Stimulated activated CD8-positive, alpha-beta memory T cell treated with anti-CD3 and anti-CD28 coated beads, Interleukin-2, amount 100 ng/mL, for 48 hours (primary cell): ENCODE measurements at regions not wholly inside any gene's neighbourhood (a gene's known extent, or its start where the extent isn't known, plus 50 kb on each side); places are given as distances from the start of the nearest gene placed in this dataset.

Source experiments
- DNase-seq, 2 donors: peaks; one replicate each; pipeline ENCODE4 v3.0.0-alpha.2; 2020; ENCODE audit warnings: low read depth in 2 of 2

DNA sequence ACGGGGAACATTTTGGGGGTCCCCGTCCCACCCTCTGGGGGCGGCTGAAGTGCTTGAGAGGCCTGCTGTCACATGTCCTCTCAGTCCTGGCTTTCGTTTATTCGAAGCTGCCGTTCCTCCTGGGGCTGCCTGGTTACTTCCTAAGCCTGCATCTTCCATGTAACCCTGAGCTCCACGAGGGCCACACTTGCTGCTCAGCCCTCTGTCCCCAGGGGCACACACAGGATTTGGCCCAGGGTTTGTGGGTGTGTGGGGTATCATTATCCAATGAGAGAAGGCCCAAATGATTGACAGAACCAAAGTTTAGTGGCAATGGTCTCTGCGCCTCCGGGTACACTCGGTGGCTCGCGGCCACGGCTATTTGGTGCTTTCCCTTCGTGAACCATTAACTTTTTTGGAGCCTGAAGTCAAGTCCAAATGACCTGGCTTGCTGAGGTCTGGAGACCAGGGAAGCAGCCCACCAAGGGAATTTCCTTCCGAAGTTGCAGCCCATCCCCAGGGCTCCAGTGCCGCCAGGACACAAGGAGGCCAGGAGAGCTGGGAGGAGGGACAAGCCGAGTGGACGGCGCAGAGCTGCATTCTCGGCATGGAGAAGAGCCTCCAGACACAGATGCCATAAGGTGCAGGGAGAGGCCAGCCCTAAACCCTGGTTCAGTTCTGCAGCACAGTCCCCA, 131.4 kb upstream of the FOXF1 start:
- no peak for DNase-seq

DNA sequence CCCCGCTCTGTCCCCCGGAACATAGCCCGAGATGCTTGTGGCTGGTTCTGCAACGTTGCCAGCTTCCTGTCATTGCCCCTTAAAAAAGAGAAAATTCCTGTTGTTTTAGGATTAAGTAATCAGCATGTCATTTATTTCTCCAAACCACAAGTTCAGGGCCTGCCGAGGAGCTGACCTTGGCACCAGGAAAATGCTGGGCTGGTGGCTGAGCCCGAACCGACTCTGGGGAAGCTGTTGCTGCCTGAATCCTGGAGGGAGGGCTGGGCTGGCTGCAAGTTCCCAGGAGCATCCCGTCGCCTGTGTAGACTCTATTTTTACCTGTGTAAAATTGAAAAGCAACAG, 130.9 kb upstream of the FOXF1 start:
- DNase-seq = no peak

DNA sequence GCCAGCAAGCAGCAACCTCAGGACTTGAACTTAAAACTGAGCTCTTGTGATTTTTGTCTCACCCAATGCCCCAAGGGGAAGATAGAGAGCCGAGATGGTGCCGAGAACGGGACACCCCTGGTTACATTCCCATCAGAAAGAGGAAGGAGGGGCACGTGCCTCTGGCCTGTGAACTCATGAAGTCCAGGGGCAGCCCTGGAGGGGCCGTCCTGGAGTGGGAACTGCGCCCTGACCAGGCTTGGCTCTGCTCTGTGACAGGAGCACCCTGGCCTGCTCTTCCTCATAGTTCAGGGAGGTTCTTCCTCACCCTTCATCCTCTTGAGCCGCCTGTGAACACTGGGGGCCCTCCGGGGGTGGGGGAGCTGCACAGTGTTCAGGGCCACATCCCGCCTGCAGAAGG, 130.3 kb upstream of the FOXF1 start:
- no peak for DNase-seq

DNA sequence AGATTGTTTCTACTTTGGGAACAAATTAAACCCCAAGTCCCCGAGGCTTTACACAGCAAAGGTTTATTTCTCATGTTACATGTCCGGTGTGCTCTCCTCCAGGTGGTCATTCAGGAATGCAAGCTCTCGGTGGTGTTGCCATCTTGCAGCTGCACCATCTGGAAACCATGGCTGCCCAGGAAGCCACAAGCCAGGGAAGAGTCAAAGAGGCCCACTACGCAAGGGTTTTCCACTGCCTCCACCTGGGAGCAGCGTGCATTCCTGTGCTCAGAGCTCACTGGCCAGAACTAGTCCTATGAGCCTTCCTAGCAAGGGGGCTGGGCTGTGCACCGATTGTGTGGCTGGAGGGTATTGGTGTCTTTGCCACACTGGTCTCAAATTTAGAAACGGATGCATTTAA, 128.8 kb upstream of the FOXF1 start:
- DNase-seq = no peak

DNA sequence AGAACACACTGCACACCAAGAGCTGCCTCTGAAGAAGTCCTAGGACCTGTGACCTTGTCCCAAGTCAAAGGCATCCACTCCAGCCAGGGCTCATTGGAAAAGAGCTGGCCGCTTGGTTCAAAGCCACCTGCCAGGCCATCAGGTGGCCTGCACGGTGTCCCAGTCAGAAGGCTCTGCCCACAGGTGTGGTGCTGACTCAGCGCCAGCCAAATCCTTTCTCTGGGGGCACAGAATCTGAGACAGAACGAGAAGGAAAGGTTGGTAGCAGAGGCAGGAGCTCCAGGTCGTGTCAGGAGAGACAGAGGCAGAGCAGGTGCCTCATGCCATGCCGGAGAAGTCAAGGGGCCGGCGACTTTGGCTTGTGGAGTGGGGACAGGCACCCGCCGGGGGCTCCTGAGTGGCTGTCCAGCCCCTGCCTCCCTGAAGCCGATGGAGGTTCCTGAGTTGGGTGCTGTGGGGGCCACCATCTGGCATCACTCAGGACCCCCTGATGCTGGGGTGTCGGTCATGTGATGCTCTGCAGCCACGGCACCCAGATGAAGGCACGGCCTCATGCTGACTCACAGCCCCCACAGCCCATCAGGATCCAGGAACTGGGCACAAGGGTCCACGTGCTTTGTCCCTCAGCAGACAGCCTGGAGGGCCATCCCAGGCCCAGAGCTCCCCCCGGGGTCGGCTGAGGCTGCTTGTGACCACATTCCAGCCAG, 128.1 kb upstream of the FOXF1 start:
- DNase-seq = no peak

DNA sequence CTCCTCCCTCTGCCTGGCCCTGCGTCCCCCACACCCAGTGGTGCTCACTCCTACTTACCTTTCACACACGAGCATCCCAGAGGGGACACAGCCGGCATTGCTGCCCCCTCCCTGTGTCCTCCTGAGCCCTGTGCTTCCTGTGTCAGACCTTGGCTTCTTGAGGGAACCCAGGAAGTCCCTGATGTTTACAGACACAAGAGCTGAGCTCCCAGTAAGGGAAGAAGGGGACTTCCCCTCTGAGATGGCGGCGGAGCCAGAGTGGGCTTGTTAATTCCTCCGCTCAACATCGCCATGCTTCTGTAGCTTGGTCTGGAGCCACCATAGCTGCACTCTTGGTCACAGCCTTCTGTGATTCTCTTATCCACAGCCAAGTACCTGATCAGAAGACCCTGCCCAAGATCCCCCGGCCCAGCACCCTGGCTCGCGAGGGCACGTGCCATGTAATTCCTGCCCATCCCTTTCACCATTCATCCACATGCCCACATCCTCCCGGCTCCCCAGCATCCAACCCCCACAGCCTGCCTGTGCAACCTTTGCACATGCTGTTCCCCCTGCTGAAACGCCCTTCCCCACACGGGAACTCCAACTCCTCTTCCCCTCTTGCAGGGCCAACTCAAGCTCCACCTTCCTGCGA, 127.4 kb upstream of the FOXF1 start:
- DNase-seq = no peak

DNA sequence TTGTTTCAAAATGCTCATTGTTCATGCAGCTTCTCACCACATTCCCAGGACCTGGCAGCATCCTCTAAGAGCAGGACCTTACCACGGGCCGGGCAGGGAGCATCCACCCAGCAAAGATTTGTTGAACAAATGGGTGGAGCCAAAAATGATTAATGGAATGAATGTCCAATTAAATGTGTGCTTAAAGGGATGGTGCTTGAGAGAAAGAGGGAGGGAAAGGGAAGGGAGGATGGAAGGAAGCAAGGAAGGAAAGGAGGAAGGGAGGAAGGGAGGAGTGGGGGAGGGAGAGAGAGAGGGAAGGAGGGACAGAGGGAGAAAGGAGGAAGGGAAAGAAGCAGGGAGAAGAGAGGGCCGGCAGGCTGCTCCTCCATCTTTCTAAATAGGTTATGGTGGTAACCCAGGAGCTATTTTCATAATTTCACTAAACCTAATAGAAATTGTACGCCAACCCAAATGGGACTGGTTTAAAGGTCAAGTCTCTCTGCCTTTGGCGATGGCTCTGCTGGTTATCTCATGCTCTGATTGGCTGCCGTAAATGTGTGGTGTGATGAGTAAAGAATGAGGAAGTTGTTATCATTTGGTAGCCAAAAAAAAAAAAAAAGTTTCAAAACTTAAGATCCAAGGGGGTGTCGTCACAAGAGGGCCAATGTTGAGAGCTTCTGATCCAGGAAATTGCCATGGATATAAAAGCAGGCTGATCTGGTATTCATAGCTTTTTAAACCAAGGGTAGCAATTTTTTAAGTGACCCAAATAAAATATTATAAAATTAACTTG, 126.7 kb upstream of the FOXF1 start:
- no peak for DNase-seq

DNA sequence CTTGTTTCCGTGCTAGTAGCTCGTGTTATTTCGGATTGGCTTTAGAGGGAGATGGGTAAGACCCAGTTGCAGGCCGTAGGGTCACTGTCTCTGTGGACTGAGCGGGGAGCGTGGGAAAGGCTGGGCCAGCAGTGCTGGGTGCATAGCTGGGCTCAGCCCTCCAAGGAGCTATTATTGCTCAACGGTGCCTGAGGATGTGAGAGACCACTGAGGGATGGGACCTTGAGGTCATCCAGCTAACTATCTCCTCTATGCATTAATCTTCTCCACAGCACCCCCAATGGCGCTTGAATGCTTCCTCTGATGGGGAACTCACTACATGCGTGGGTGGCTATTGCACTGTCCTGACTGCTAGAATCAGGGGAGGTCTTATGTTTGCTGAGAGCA, 126.1 kb upstream of the FOXF1 start:
- DNase-seq = no peak

DNA sequence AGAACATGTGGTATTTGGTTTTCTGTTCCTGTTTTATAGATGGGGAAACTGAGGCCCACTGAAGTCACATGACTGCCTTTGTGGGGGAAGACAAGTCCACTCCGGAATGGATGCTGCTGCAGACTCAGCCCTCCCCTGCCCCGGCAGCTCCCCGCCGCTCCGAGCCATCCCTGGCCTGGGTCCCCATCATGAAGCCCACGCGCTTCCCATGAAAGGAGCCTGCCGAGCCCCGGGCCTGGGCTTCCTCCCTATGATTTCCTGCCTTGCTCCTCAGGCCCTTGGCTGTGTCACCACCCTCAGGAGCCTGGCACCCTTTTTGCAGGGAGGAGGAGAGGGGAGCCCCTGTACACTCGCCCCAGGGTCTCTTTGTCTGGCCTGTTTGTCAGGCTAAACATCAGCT, 125.3 kb upstream of the FOXF1 start:
- DNase-seq = no peak

DNA sequence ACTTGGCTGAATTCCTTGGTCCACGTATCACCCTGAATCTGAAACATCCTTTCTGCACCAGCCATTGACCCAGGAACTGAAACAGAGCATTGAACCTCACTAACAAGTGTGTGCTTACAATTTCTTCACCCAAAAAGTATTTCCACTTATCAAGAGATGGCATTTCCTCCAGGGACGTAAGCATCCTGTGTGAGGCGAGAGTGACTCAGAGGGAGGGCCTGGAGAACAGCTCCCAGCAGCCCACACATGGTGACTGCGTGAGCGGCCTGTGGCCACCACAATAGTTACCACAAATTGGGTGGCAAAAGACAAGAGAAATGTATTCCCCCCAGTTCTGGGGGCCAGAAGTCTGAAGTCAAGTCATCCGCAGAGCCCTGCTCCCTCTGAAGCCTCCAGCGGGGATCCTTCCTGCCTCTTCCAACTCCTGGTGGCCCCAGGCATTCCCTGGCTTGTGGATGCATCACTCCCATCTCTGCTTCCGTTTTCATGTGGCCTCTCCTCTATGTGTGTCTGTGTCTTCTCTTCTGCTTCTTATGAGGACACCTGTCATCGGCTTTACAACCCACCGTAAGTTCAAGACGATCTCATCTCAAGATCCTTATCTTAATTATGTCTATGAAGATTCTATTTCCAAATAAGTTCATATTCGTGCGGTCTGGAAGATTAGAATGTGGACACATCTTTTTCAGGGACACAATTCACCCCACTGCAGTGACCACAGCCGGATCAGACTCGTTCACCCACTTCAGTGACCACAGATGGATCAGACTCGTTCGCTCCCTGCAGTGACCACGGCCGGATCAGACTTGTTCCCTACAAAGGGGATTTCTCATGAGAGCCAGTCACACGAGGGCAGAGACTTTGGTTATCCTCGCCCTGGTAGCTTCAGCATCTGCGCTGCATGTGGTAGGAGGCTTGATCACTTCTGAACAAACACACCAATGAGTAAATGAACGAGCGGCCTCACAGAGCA, 122.6 kb upstream of the FOXF1 start:
- DNase-seq = no peak

DNA sequence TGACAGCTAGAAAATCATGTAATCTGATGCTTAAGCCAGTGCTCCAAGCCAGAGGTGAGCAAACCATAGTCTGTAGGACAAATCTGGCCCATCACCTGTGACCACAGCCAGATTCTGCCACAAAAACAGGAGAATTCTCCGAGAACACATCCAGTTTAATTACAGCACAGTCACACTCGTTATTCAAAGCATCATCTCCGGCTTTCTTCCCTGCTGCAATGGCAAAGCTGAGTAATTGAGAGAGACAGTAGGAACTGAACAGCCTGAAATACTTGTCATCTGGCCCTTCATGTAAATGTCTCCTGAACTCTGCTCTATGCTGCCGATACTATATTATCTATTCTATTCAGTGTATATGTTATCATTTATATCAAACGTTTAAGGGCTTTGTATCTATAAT, 121.4 kb upstream of the FOXF1 start:
- no peak for DNase-seq

DNA sequence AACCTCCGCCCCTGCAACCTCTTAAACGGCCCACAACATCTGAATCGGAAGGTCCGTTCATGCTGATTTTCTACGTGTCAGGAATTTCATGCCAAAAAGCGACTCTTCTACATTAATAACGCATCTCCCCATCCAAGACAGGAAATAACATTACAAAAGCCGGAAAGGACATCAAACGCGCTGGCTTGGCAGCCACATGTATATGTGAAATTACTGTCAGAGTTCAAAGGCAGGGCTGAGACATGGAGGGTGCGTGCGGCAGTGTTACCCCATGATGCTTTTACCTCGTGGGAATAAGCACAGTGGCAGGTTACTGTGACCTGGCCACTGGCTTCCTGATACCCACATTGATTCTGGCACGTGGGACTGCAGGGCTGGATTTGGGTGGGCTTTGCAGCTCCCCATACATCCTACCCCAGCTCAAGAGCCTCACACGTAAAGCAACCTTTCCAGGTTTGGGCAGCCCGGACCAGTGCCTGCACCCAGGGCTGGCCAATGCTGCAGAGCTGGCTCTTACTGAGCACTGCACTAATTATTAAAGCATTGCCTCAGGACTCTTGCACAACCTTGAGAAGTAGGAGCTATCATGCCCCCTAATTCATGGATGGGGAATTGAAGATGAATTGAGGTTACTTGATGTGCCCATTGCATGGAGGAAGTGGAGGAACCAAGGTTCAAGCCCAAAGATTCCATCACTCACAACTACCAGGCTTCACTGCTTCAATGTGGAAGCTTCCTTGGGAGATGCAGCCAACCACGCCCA, 120.6 kb upstream of the FOXF1 start:
- no peak for DNase-seq

DNA sequence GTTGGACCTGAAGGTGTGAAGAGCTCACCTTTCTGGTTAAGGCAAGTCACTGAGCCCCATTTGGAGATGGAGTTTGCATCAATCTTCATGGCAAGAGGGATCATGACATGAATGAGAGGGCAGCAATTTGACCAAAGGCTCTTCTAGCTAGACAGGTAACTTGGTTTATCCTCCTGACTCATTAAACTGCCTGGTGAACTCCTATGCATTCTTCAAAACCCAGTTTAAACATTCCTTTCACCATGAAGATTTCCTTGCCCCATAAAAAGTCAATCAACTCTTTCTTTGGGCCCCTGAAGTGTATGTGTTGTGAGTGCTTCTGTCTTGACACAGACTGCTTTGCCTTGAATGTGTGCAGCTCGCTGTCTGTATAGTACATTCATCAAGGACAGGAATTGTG, 120.0 kb upstream of the FOXF1 start:
- no peak for DNase-seq

DNA sequence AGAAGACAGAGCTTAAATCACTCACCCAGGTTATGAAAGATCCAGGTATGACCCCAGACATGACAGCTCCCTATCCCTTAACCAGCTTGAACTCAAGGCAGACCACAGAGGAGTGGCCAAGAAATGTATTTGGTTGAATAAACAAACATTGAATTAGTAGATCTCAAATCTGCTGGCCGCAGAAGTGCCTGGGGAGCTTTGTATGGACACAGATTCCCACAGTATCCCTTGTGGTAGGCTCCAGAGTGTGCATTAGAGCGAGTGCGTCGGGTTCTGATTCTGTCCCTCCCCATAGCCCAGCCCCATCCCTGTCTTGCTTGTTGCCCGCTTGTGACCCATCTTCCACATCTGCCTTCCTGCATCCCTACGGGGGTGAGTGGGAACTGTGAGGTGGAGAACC, 118.8 kb upstream of the FOXF1 start:
- no peak for DNase-seq

DNA sequence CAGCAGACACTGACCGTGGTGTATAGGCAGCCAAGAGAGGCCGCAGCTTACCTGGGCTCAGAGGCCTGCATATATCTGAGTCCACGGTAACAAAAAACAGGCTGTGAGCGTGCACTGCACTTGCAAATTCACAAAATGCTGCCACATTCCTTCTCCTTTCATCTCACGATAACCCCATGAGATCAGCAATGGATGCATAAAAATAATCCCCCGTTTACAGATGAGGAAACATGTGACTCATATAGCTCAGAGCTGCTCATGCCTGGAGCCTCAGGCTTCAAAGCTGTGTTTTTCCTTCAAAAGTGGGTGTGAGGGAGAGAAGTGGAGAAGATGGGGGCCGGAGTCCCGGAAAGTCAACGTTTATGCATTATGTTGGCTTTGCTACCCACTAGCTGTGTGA, 118.3 kb upstream of the FOXF1 start:
- no peak for DNase-seq

DNA sequence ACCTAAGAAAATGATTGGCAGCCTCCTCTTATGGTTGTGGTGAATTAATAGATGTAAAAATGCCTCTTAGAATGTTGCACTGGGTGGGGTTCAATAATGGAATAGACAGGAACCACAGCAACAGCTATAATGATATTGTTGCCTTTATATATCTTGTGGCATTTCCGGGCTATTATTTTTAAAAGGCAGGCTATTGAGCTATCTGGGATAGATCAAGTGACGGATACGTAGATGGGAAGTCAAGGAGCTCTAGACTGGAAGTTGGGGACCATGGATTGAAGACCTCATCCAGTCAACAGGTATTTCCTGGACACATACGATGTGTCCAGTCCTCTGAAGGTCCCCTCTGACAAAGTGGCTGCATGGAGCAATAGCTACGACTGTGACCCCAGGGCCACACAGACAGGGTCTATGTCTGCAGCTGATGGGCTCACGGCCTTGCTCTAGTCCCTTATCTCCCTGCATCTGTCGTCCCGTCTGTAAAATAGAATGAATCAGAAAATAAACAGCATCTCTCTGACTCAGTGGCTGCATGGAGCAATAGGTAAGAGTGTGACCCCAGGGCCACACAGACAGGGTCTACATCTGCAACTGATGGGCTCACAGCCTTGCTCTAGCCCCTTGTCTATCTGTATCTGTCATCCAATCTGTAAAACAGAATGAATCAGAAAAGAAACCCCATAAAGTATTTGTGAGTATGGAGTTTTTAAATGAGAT, 117.7 kb upstream of the FOXF1 start:
- DNase-seq = no peak

DNA sequence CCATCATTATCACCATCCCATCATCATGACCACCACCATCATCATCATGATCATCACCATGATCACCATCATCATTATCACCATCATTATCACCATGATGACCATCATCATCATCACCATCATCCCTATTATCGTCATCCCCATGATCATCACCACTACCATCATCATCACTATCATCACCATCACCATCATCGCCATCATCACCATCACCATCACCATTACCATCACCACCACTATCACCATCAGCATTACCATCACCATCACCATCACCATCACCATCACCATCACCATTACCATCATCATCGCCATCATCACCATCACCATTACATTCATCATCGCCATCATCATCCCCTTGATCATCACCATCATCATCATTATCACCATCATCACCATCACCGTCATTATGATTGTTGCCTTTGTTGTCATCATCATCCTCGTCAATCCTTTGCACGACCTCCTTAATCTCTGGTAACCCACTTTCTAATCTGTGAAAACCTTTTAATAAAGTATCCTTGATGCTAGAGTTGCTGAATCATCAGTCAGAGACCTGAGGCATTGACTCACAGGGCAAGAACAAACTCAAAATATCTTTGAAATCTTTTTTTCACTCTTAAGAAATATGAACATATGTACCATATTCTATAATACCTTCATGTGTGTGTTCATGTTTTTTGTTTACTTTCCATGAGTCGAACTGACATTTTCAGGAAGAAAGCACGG, 116.3 kb upstream of the FOXF1 start:
- no peak for DNase-seq

DNA sequence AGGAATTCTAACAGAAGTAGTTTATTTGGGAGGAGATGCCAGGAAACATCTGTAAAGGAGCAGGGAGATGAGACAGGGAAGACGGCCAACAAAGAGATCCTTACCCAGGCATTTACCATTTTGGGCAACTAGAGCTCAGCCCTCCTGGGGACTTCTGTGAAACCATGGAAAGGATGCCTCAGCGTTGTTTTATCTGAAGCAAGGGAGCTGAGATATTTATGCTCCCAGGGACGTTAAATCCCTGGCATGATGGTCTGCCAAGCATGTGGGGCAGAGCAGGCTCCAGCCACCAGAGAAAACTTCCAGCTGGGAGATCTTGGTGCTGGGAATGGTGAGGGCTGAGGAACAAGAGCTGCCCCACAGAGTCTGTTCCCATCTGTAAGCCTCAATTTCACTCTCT, 114.8 kb upstream of the FOXF1 start:
- no peak for DNase-seq

DNA sequence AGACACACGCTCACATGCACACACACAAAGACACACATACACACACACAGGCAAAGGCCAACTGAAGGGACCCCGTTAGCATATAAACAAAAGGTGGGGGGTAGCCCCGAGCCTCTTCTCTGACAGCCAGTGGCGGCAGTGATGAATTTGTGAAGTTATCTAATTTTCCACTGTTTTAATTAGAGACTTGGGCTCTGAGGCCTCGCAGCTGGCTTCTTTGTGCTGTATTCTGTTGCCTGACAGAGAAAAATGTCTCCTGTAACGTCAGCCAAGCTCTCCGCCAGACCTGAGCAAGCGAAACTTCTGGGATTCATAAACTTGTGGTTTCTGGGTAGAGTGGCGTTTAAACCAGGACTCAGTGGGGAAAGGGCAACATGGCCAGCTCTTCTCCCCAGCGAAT, 113.9 kb upstream of the FOXF1 start:
- DNase-seq = no peak
